Adrenal gland (tissue), 9 donors: ENCODE measurements at regions not wholly inside any gene's neighbourhood (a gene's known extent, or its start where the extent isn't known, plus 50 kb on each side); places are given as distances from the start of the nearest gene placed in this dataset.

Source experiments
- DNase-seq, 7 donors: peaks; one replicate each; pipeline ENCODE4 v3.0.0-alpha.2; 2019 to 2020
- H3K27ac ChIP-seq, 5 donors: fragments of 200-600 bp; sonication (generic) in 4 of 5; 1 replicate in 3 of 5; 2 replicates in 2 of 5; pipeline versions ENCODE4 v1.5.1 to v1.8.0; 2016 to 2020; ENCODE audit warnings: mild to moderate bottlenecking in 1 of 5
- H3K27me3 ChIP-seq: fragments of 200-600 bp; 2 replicates; pipeline ENCODE4 v1.8.0; 2021
- H3K36me3 ChIP-seq, 2 donors: fragments of 200-600 bp; replicated peaks in 1 of 2; 1 replicate in 1 of 2; 2 replicates in 1 of 2; pipeline versions ENCODE4 v1.5.1 to v1.8.0; 2018 to 2022
- H3K4me1 ChIP-seq, 2 donors: fragments of 200-600 bp; replicated peaks in 1 of 2; 1 replicate in 1 of 2; 2 replicates in 1 of 2; pipeline versions ENCODE4 v1.5.1 to v1.8.0; 2018 to 2021
- H3K4me3 ChIP-seq, 4 donors: fragments of 200-600 bp; sonication (generic) in 3 of 4; one replicate each; pipeline ENCODE4 v1.5.1; 2016 to 2018
- H3K9me3 ChIP-seq, 3 donors: fragments of 200-600 bp; sonication (generic) in 1 of 3; replicated peaks in 1 of 3; 1 replicate in 2 of 3; 2 replicates in 1 of 3; pipeline versions ENCODE4 v1.5.1 to v1.8.0; 2016 to 2021
- POLR2A ChIP-seq, 2 donors: fragments of 450-650 bp; IDR thresholded peaks; one replicate each; pipeline ENCODE4 v1.6.1; 2017; ENCODE audit warnings: antibody characterized with exemption in 2 of 2, mild to moderate bottlenecking in 2 of 2, moderate library complexity in 1 of 2
- WGBS, 4 donors: extraction: QIAGEN DNeasy Blood & Tissue Kit in 2 of 4; methylation state at CpG; one replicate each; pipeline versions ENCODE4 v1.1.5 to v1.1.7; 2013 to 2017; 5-methylcytosine and 5-hydroxymethylcytosine counted together
- intact Hi-C, 2 donors: fragments of 100-400 bp; cut with DNase I; formaldehyde crosslinking; loops; one replicate each; pipeline versions ENCODE4 v1.14.1 to v1.15.0; 2022 to 2023
- TF ChIP-seq, protein P1 (sequence below), 6 experiments: fragments of 450-650 bp in 4 of 6; fragments of 200-600 bp in 2 of 6; sonication (generic) in 1 of 6; IDR thresholded peaks; 1 replicate in 5 of 6; 2 replicates in 1 of 6; pipeline versions ENCODE4 v1.5.1 to v1.8.0; 2016 to 2021; ENCODE audit warnings: antibody characterized with exemption in 6 of 6, mild to moderate bottlenecking in 2 of 6, moderate library complexity in 1 of 6
- donor health status: healthy with polysubstance abuse.
- donor health status: Bipolar disorder and iron deficiency.
- donor health status: DM: yes; HTN: yes; CAD: no.
- donor health status: DM: no; HTN: no; CAD: no.
- donor health status: DM: no; HTN: no; CAD: no.

DNA sequence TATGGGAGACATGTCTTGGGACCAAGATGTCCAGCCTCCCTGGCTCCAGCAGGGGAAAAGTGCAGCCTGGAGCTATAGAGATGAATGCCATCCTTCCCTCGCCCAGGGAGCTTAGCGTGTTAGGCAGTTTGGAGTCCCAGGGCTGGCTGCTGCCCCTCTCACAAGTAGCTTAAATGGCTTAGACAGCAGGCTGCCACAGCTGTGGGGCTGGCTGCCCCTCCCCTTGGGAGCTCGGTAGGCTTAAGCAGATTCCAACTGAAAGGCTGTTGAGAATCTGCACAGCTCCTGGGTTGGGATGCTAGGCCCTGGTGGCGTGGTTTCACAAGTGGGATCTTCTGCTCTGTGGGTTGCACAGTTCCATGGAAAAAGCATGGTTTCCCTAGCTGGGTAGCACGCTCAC, 940.5 kb upstream of the DDX18 start:
- no peaks in the 10 kb centered on the region for H3K36me3 ChIP-seq
- intact Hi-C loops = no loop called here
- H3K9me3 ChIP-seq = no peaks in the 10 kb centered on the region
- DNase-seq = no peak
- TF ChIP-seq, protein P1, sequence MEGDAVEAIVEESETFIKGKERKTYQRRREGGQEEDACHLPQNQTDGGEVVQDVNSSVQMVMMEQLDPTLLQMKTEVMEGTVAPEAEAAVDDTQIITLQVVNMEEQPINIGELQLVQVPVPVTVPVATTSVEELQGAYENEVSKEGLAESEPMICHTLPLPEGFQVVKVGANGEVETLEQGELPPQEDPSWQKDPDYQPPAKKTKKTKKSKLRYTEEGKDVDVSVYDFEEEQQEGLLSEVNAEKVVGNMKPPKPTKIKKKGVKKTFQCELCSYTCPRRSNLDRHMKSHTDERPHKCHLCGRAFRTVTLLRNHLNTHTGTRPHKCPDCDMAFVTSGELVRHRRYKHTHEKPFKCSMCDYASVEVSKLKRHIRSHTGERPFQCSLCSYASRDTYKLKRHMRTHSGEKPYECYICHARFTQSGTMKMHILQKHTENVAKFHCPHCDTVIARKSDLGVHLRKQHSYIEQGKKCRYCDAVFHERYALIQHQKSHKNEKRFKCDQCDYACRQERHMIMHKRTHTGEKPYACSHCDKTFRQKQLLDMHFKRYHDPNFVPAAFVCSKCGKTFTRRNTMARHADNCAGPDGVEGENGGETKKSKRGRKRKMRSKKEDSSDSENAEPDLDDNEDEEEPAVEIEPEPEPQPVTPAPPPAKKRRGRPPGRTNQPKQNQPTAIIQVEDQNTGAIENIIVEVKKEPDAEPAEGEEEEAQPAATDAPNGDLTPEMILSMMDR (IDR thresholded peaks at IDR 0.05) = no peak
- no peak for TF ChIP-seq POLR2A (IDR thresholded peaks at IDR 0.05)
- WGBS, 4 donors = 82 to 89% (median 85%) methylated on average over 1 to 5 of the region's 5 CpGs
- H3K27ac ChIP-seq = no peak overlapping the region
- no peaks in the 10 kb centered on the region for H3K27me3 ChIP-seq
- H3K4me1 ChIP-seq = no peaks in the 10 kb centered on the region
- no peak overlapping the region for H3K4me3 ChIP-seq

DNA sequence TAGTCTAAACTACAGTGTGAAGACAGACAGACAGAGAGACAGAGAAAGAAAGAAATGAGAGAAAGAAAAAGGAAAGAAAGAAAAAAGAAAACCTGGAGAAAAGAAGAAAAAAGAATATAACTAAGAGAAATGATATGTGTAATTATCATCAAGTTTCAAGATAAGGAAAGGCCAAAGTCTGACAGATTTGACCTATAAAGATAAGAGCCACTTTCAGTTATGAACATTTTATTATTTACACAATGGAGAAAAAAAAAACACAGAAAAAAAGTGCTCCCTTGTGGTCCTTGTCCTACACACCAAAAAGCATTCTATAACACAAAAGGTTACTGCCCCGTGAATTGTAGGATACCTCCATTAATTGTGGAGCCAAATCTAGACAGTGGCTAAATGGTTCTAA, 937.2 kb upstream of the DDX18 start:
- no peaks in the 10 kb centered on the region for H3K9me3 ChIP-seq
- DNase-seq = no peak
- H3K27me3 ChIP-seq = no peaks in the 10 kb centered on the region
- no peak for TF ChIP-seq POLR2A (IDR thresholded peaks at IDR 0.05)
- TF ChIP-seq, protein P1 (IDR thresholded peaks at IDR 0.05) = no peak
- WGBS, 4 donors = 57 to 77% (median 72%) methylated on average over 1 of the region's 1 CpG
- no peaks in the 10 kb centered on the region for H3K4me1 ChIP-seq
- intact Hi-C loops = no loop called here
- H3K36me3 ChIP-seq = no peaks in the 10 kb centered on the region
- no peak overlapping the region for H3K27ac ChIP-seq
- H3K4me3 ChIP-seq = no peak overlapping the region

DNA sequence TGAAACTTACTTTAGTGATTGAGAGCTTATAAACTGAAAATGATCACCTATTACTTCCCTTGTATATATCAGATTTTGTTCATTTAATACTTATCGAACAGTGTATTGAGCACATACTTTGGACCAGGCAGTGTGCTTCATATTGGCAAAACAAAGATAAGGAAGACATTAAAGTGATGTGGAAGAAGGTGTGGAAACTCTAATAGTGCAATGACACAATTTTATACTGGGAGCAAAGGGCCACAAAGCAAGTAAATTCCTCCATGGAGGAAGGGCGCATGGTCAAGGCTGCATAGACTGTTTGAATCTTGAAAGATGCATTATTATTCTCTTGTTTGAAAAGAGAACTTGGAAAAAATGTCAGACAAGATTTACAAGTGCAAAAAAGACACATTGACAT, 936.5 kb upstream of the DDX18 start:
- H3K4me3 ChIP-seq = no peak overlapping the region
- no peaks in the 10 kb centered on the region for H3K36me3 ChIP-seq
- TF ChIP-seq, protein P1 (IDR thresholded peaks at IDR 0.05) = no peak
- TF ChIP-seq POLR2A (IDR thresholded peaks at IDR 0.05) = no peak
- no peak for DNase-seq
- no peaks in the 10 kb centered on the region for H3K27me3 ChIP-seq
- intact Hi-C loops = no loop called here
- no peaks in the 10 kb centered on the region for H3K9me3 ChIP-seq
- WGBS, 4 donors = 80 to 93% (median 88%) methylated on average over 2 of the region's 2 CpGs
- no peak overlapping the region for H3K27ac ChIP-seq
- no peaks in the 10 kb centered on the region for H3K4me1 ChIP-seq

DNA sequence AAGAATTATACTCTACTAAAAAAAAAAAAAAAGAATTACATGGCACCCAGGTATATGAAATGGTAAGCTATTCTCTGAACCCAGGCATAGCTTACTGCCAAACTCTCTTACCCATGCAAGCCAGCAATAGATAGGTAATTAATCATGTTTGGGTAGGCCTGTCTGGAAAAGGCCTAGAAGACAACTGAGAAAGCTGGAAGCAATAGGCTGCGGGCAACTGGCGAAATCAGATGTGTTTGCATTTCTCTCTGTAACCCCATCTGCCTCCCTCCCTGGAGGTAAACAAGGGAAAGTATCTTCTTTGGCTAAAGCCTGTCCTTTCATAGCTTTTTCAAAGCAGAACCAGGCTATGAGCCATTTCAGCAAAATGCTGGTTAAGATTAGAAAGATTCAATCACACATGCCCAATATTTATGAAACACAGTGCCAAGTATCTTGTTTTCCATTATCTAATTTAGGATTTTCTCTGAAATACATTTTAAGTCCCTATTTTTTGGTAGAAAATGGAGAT, 934.8 kb upstream of the DDX18 start:
- DNase-seq = no peak
- Histone ChIP-seq H3K36me3 (no peaks in the 10 kb centered on the region), H3K27ac (no peak overlapping the region), H3K27me3 (no peaks in the 10 kb centered on the region), H3K9me3 (no peaks in the 10 kb centered on the region), H3K4me3 (no peak overlapping the region), H3K4me1 (no peaks in the 10 kb centered on the region)
- 49 to 92% (median 79%) methylated on average over 2 of the region's 2 CpGs for WGBS, 4 donors
- TF ChIP-seq, protein P1 (IDR thresholded peaks at IDR 0.05) = no peak
- no peak for TF ChIP-seq POLR2A (IDR thresholded peaks at IDR 0.05)
- intact Hi-C loops = no loop called here
